GM10266 (cell line): ENCODE measurements at regions not wholly inside any gene's neighbourhood (a gene's known extent, or its start where the extent isn't known, plus 50 kb on each side); places are given as distances from the start of the nearest gene placed in this dataset.

ENCODE experiments used
- DNase-seq: peaks from one replicate; pipeline ENCODE4 v3.0.0; 2012; ENCODE audit errors: extremely low spot score
- TF ChIP-seq, protein P1 (sequence below): IDR thresholded peaks from 2 replicates; pipeline ENCODE4 v1.5.1; 2012; ENCODE audit warnings: mild to moderate bottlenecking, low read depth; ENCODE audit not compliant: control insufficient read depth, insufficient read depth; ENCODE audit errors: missing control alignments

DNA sequence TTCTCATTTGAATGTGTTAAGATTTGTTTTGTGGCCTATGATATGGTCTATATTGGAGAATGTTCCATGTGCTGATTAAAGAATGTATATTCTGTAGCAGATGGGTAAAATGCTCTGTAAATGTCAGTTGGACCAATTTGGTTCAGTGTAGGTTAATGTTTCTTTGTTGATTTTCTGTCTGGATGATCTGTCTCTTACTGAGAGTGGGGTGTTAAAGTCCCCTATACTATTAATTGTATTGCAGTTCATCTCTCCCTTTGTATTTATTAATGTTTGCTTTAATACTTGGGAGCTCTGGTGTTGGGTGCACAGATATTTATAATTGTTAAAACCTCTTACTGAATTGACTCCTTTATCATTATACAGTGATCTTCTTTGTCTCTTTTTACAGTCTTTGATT is 584.5 kb downstream of the NUF2 start:
- TF ChIP-seq, protein P1, sequence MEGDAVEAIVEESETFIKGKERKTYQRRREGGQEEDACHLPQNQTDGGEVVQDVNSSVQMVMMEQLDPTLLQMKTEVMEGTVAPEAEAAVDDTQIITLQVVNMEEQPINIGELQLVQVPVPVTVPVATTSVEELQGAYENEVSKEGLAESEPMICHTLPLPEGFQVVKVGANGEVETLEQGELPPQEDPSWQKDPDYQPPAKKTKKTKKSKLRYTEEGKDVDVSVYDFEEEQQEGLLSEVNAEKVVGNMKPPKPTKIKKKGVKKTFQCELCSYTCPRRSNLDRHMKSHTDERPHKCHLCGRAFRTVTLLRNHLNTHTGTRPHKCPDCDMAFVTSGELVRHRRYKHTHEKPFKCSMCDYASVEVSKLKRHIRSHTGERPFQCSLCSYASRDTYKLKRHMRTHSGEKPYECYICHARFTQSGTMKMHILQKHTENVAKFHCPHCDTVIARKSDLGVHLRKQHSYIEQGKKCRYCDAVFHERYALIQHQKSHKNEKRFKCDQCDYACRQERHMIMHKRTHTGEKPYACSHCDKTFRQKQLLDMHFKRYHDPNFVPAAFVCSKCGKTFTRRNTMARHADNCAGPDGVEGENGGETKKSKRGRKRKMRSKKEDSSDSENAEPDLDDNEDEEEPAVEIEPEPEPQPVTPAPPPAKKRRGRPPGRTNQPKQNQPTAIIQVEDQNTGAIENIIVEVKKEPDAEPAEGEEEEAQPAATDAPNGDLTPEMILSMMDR: no peak
- DNase-seq: no peak

DNA sequence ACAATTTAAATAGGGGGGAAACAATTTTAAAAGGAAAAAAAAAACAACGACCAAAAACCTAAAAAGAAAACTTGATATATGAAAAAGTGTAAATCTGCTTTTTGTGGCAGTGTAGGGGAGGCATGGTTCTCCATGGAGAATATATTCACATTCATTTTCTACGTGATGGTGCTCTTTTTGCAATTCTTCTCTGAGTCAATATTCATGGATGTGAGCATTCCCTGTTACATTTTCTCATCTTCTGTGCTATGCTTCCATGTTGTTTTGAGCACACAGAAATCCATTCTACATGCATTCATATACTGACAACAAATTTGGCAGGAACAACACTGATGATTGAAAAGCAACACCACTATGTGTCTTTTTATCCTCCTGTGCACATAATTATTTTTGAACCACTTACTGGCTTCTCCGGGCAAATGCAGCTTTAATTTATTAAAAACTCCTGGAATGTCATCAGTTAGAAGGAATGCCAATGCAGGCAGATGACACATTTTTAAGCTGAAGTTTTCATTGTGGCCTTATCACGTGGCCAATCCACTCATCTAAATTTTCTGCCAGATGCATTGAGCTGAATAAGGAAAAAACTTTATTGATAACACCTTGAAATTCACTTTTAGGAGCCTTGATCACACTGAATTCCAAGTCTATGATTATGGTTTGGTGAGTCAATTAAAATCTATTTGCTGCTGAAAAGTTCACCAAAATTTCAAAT is 590.6 kb downstream of the NUF2 start:
- TF ChIP-seq, protein P1: no peak
- DNase-seq: no peak

DNA sequence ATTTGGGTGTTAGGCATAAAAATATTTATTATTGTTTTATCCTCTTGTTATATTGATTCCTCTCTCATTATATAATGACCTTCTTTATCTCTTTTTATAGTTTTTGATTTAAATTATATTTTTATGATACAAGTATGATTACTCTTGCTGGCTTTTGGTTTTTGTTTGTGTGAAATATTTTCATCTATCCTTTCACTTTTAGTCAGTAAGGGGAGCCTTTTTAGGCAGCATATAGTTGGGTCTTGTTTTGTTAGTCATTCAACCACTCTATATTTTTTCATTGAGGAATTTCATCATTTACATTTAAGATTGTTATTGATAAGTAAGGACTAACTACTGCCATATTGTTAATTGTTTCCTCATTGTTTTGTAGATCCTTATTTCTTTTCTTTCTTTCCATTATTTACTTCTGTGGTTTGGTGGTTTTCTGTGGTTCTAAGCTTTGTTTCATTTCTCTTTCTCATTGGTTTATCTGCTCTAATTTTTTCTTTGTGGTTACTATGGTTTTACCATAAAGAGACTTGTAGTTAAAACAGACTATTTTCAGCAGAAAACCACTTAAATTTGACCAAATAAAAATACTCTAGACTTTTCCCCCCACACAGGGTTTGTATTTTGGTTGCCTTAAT is 593.1 kb downstream of the NUF2 start:
- DNase-seq: no peak
- TF ChIP-seq, protein P1: no peak

DNA sequence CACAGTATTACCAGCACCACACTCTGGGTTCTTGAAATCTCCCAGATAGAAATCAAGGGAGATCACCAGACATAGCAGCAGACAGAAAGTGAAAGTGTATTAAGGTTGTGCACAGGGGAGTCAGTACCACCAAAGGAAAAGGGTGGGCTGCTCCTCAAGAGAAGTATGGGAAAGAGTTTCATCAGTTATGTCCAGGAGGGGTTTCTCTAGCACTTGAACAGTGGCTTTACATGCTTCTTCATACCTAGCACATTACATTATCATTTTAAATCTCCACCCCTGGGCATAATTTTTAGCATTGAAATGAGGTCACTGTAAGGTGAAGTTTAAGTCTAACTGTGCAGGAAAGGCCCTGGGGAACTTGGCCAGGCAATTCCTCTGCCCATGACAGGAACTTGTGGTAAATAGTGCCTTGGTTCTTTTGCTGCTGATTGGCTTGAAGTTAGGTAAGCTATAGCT is 601.0 kb downstream of the NUF2 start:
- TF ChIP-seq, protein P1: no peak
- peak; percentile 10 for DNase-seq

DNA sequence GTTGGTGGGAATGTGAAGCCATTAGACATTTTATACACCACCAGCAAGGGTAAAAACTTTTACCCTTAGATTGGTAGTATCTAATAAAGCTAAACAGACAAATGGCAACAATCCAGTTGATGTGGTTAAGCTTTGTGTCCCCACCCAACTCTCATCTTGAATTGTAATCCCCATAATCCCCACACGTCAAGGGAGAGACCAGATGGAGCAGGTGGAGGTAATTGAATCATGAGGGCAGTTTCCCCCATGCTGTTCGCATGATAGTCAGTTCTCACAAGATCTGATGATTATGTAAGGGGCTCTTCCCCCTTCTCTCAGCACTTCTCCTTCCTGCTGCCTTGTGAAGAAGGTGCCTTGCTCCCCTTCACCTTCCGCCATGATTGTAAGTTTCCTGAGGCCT is 602.3 kb downstream of the NUF2 start:
- DNase-seq: no peak
- TF ChIP-seq, protein P1: no peak

DNA sequence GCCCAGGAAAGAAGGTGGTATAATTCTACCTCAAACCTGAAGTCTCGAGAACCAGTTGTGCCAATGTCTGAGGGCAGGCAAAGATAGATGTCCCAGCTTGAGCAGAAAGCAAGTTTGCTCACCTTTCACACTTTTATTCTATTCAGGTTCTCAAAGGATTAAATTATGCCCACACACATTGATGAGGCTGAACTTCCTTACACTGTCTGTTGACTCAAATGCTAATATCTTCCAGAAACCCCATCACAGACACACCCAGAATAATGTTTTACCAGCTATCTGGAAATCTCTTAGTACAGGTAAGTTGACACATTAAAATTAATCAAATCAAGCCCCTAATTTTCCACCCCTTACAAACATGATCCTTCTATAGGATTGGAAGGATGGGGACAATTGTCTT is 605.7 kb downstream of the NUF2 start:
- TF ChIP-seq, protein P1: no peak
- no peak for DNase-seq

DNA sequence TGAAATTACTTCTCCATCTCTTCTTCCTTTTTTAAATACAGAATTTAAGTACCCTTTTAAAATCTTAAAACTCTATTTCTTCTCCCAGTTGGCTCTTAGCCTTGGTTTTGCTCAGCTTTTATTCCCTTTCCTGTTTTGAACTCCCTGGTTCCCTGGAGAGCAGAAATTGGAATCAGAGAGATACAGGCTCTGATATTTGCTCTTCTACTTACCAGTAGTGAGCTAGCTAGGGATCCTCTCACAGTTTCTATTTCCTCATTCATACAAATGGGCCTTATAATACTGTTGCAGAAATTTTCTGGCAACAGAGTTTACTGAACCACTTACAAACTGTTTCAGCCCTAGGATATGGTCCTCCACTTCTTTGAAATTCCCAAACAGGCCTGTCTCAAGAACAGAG is 606.3 kb downstream of the NUF2 start:
- no peak for DNase-seq
- TF ChIP-seq, protein P1: no peak
